ENCODE measurements at regions not wholly inside any gene's neighbourhood (a gene's known extent, or its start where the extent isn't known, plus 50 kb on each side); places are given as distances from the start of the nearest gene placed in this dataset.
A peak's percentile ranks its signal among the peaks of the same experiment; 100 is the strongest.

DNA sequence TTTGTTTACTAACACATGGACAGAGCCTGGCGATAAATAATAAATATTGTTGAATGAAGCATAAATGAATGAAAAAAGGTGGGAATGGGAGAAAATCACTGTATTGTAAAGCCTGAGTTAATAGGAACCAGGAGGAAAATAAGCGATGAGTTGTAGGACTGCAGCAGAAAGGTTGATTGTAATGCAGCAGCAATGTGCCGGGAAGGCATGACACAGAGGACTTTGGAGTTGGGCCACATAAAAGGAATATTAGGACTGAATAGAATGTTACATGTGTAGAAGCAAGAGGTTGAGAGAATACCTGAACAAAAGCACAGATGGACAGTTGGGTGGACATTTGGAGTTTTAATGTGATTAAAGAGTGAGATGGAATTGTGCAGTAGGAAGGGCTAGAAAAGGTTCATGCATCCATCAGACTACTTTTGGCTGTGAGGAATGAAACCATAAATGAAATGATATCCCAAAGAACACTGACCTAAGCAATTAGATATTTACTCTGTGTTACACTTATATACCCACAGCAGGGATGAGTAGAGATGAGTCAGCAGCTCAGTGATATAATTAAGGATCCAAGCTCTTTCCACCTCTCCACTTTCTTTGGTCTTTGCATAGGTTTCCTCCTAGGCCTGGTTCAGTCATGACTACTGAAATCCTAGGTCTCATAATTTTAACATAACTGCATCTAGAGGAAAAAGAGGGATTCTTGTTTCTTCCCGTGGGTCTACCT, 55.4 kb downstream of the CCER1 start:
- H3K4me3 ChIP-seq (ENCODE audit: low read depth, low read length): no peak overlapping the region
- H3K27ac ChIP-seq (ENCODE audit: low read depth, low read length): no peak overlapping the region
- no peaks in the 10 kb centered on the region for H3K79me2 ChIP-seq (ENCODE audit: control insufficient read depth, insufficient read depth, low read length, unreplicated experiment)
- no peaks in the 10 kb centered on the region for H3K27me3 ChIP-seq (ENCODE audit: insufficient read depth, low read length)
- H3K36me3 ChIP-seq (ENCODE audit: insufficient read depth, low read length): no peaks in the 10 kb centered on the region
- H3K4me1 ChIP-seq (ENCODE audit: control insufficient read depth, insufficient read depth, low read length, unreplicated experiment): peaks cover 18% of the 10 kb centered on the region
- peak overlapping the region; percentile 15 for H2AFZ ChIP-seq (ENCODE audit: low read length, unreplicated experiment)

- Histone ChIP-seq H3K4me3 (ENCODE audit: low read depth, low read length) (no peak overlapping the region), H3K79me2 (ENCODE audit: control insufficient read depth, insufficient read depth, low read length, unreplicated experiment) (no peaks in the 10 kb centered on the region), H2AFZ (ENCODE audit: low read length, unreplicated experiment) (no peak overlapping the region), H3K27me3 (ENCODE audit: insufficient read depth, low read length) (no peaks in the 10 kb centered on the region), H3K36me3 (ENCODE audit: insufficient read depth, low read length) (no peaks in the 10 kb centered on the region), H3K27ac (ENCODE audit: low read depth, low read length) (no peak overlapping the region), H3K4me1 (ENCODE audit: control insufficient read depth, insufficient read depth, low read length, unreplicated experiment) (peaks cover 18% of the 10 kb centered on the region)
Observed at GRCh38 chr12:90897986-90898385, 57.0 kb downstream of the CCER1 start.

DNA sequence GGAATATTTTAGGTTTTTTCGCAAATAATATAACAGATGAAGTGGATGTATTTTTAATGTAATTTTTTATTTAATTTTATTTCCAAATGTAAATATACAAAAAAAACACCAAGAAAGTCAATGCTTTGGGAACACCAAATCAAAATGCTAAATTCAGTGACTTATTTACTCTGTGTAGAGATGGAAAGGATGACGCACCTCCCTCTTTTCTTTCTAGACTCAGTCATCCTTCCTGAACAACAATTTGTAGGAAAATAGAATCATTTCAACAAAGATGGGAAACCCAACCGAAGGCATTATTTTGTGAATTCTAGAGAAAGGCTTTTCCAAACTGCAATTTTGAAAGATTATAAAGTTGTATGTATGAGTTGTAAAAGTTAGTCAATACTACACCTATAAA, 57.7 kb downstream of the CCER1 start:
- Histone ChIP-seq H3K36me3 (ENCODE audit: insufficient read depth, low read length) (no peaks in the 10 kb centered on the region), H3K27me3 (ENCODE audit: insufficient read depth, low read length) (no peaks in the 10 kb centered on the region), H3K4me3 (ENCODE audit: low read depth, low read length) (no peak overlapping the region), H3K79me2 (ENCODE audit: control insufficient read depth, insufficient read depth, low read length, unreplicated experiment) (no peaks in the 10 kb centered on the region), H3K4me1 (ENCODE audit: control insufficient read depth, insufficient read depth, low read length, unreplicated experiment) (peaks cover 18% of the 10 kb centered on the region), H2AFZ (ENCODE audit: low read length, unreplicated experiment) (no peak overlapping the region), H3K27ac (ENCODE audit: low read depth, low read length) (no peak overlapping the region)

GRCh38 chr12:90896821-90897220, 58.2 kb downstream of the CCER1 start:
- no peak overlapping the region for H3K4me3 ChIP-seq (ENCODE audit: low read depth, low read length)
- peaks cover 18% of the 10 kb centered on the region for H3K4me1 ChIP-seq (ENCODE audit: control insufficient read depth, insufficient read depth, low read length, unreplicated experiment)
- H3K27ac ChIP-seq (ENCODE audit: low read depth, low read length): peak overlapping the region; percentile 54
- H3K79me2 ChIP-seq (ENCODE audit: control insufficient read depth, insufficient read depth, low read length, unreplicated experiment): no peaks in the 10 kb centered on the region
- H2AFZ ChIP-seq (ENCODE audit: low read length, unreplicated experiment): no peak overlapping the region
- H3K27me3 ChIP-seq (ENCODE audit: insufficient read depth, low read length): no peaks in the 10 kb centered on the region
- no peaks in the 10 kb centered on the region for H3K36me3 ChIP-seq (ENCODE audit: insufficient read depth, low read length)

DNA sequence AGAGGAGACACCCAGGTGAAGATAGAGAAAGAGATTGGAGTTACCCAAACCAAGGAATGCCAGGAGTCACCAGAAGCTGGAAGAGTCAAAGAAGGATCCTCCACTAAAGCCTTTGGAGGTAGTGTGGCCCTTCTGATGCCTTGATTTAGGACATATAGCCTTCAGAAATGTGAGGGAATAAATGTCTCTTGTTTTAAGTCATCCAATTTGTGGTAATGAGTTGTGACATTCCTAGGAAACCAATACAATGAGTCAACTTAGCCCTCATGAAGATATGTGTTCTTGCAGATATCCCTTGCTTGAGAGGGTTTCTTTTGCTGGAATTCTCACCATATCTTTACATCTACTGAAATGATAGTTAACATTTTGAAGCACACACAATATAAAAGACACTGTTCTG, 58.8 kb downstream of the CCER1 start:
- Histone ChIP-seq H3K79me2 (ENCODE audit: control insufficient read depth, insufficient read depth, low read length, unreplicated experiment) (no peaks in the 10 kb centered on the region), H3K4me3 (ENCODE audit: low read depth, low read length) (no peak overlapping the region), H2AFZ (ENCODE audit: low read length, unreplicated experiment) (no peak overlapping the region), H3K36me3 (ENCODE audit: insufficient read depth, low read length) (no peaks in the 10 kb centered on the region), H3K27me3 (ENCODE audit: insufficient read depth, low read length) (no peaks in the 10 kb centered on the region), H3K4me1 (ENCODE audit: control insufficient read depth, insufficient read depth, low read length, unreplicated experiment) (peaks cover 18% of the 10 kb centered on the region), H3K27ac (ENCODE audit: low read depth, low read length) (peak overlapping the region; percentile 54; the same call in 1 of the 2 replicates)

- peaks cover 3% of the 10 kb centered on the region for H3K4me1 ChIP-seq (ENCODE audit: control insufficient read depth, insufficient read depth, low read length, unreplicated experiment)
- H2AFZ ChIP-seq (ENCODE audit: low read length, unreplicated experiment): no peak overlapping the region
- no peaks in the 10 kb centered on the region for H3K36me3 ChIP-seq (ENCODE audit: insufficient read depth, low read length)
- no peak overlapping the region for H3K4me3 ChIP-seq (ENCODE audit: low read depth, low read length)
- no peaks in the 10 kb centered on the region for H3K79me2 ChIP-seq (ENCODE audit: control insufficient read depth, insufficient read depth, low read length, unreplicated experiment)
- H3K27me3 ChIP-seq (ENCODE audit: insufficient read depth, low read length): no peaks in the 10 kb centered on the region
- no peak overlapping the region for H3K27ac ChIP-seq (ENCODE audit: low read depth, low read length)
Observed at GRCh38 chr12:90888316-90888715, 66.7 kb downstream of the CCER1 start.

- no peaks in the 10 kb centered on the region for H3K27me3 ChIP-seq (ENCODE audit: insufficient read depth, low read length)
- H3K4me3 ChIP-seq (ENCODE audit: low read depth, low read length): no peak overlapping the region
- no peak overlapping the region for H2AFZ ChIP-seq (ENCODE audit: low read length, unreplicated experiment)
- peaks cover 3% of the 10 kb centered on the region for H3K4me1 ChIP-seq (ENCODE audit: control insufficient read depth, insufficient read depth, low read length, unreplicated experiment)
- H3K79me2 ChIP-seq (ENCODE audit: control insufficient read depth, insufficient read depth, low read length, unreplicated experiment): no peaks in the 10 kb centered on the region
- H3K36me3 ChIP-seq (ENCODE audit: insufficient read depth, low read length): no peaks in the 10 kb centered on the region
- no peak overlapping the region for H3K27ac ChIP-seq (ENCODE audit: low read depth, low read length)
Observed at GRCh38 chr12:90883456-90883855, 71.5 kb downstream of the CCER1 start.

DNA sequence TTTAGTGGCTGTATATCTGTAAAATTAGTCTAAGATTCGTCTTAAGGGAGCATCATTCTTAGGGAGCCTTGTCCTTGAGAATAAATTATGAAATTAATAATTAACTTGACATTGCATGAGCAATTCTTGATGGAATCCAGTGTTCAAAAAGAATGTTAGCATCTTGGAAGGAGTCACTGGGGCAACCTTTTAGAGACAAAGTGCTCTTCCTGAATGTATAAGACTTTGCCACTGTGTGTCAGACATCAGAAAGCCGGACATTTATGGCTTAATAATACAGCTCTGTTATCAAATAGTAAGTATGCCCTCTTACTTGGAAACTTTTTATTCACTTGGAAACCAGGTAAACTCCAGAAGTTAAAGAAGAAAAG, 83.3 kb downstream of the CCER1 start:
- Histone ChIP-seq H3K27me3 (ENCODE audit: insufficient read depth, low read length) (no peaks in the 10 kb centered on the region), H3K27ac (ENCODE audit: low read depth, low read length) (no peak overlapping the region), H3K79me2 (ENCODE audit: control insufficient read depth, insufficient read depth, low read length, unreplicated experiment) (no peaks in the 10 kb centered on the region), H3K4me1 (ENCODE audit: control insufficient read depth, insufficient read depth, low read length, unreplicated experiment) (no peaks in the 10 kb centered on the region), H2AFZ (ENCODE audit: low read length, unreplicated experiment) (no peak overlapping the region), H3K36me3 (ENCODE audit: insufficient read depth, low read length) (no peaks in the 10 kb centered on the region), H3K4me3 (ENCODE audit: low read depth, low read length) (no peak overlapping the region)

- Histone ChIP-seq H3K27ac (ENCODE audit: low read depth, low read length) (no peak overlapping the region), H2AFZ (ENCODE audit: low read length, unreplicated experiment) (no peak overlapping the region), H3K36me3 (ENCODE audit: insufficient read depth, low read length) (no peaks in the 10 kb centered on the region), H3K27me3 (ENCODE audit: insufficient read depth, low read length) (no peaks in the 10 kb centered on the region), H3K4me3 (ENCODE audit: low read depth, low read length) (no peak overlapping the region), H3K4me1 (ENCODE audit: control insufficient read depth, insufficient read depth, low read length, unreplicated experiment) (no peaks in the 10 kb centered on the region), H3K79me2 (ENCODE audit: control insufficient read depth, insufficient read depth, low read length, unreplicated experiment) (no peaks in the 10 kb centered on the region)
Observed at GRCh38 chr12:90870971-90871725, 83.8 kb downstream of the CCER1 start.

- H2AFZ ChIP-seq (ENCODE audit: low read length, unreplicated experiment): no peak overlapping the region
- H3K27me3 ChIP-seq (ENCODE audit: insufficient read depth, low read length): no peaks in the 10 kb centered on the region
- H3K4me1 ChIP-seq (ENCODE audit: control insufficient read depth, insufficient read depth, low read length, unreplicated experiment): no peaks in the 10 kb centered on the region
- H3K27ac ChIP-seq (ENCODE audit: low read depth, low read length): no peak overlapping the region
- H3K36me3 ChIP-seq (ENCODE audit: insufficient read depth, low read length): no peaks in the 10 kb centered on the region
- H3K79me2 ChIP-seq (ENCODE audit: control insufficient read depth, insufficient read depth, low read length, unreplicated experiment): no peaks in the 10 kb centered on the region
- no peak overlapping the region for H3K4me3 ChIP-seq (ENCODE audit: low read depth, low read length)
Observed at GRCh38 chr12:90868626-90869025, 86.3 kb downstream of the CCER1 start.

DNA sequence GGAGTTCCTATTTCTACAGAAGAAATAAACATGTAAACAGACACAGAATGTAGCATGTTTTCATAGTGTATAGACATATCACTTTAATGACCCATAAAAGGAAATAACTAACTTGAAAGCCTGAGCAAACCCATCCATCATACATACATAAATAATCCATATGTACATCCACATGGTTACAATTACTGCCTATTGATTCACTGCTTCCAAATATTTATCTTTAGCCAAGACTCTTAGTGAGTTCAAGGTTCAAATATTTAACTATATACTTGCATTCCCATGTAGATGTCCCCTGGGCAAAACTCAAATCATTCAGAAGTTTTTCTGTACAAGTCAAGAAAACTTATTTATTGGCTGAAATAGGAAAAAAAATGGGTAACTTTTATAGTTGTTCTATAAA, 95.4 kb downstream of the CCER1 start:
- Histone ChIP-seq H2AFZ (ENCODE audit: low read length, unreplicated experiment) (no peak overlapping the region), H3K27me3 (ENCODE audit: insufficient read depth, low read length) (no peaks in the 10 kb centered on the region), H3K4me1 (ENCODE audit: control insufficient read depth, insufficient read depth, low read length, unreplicated experiment) (peaks cover under 1% of the 10 kb centered on the region), H3K4me3 (ENCODE audit: low read depth, low read length) (no peak overlapping the region), H3K79me2 (ENCODE audit: control insufficient read depth, insufficient read depth, low read length, unreplicated experiment) (no peaks in the 10 kb centered on the region), H3K27ac (ENCODE audit: low read depth, low read length) (no peak overlapping the region), H3K36me3 (ENCODE audit: insufficient read depth, low read length) (no peaks in the 10 kb centered on the region)
